GM12878 (cell line): ENCODE measurements at regions not wholly inside any gene's neighbourhood (a gene's known extent, or its start where the extent isn't known, plus 50 kb on each side); places are given as distances from the start of the nearest gene placed in this dataset.

ENCODE experiments used
- NRF1 ChIP-seq: conservative IDR thresholded peaks from 2 replicates; pipeline ENCODE4 v1.6.1; 2011; ENCODE audit warnings: mild to moderate bottlenecking, low read depth, low read length, improper control_type of control experiment
- RAD21 ChIP-seq: IDR thresholded peaks from 2 replicates; pipeline ENCODE4 v1.6.1; 2011; ENCODE audit warnings: mild to moderate bottlenecking, low read depth, low read length, moderate library complexity; ENCODE audit not compliant: insufficient read depth
- SRF ChIP-seq, 2 experiments: IDR thresholded peaks; 2 replicates each; pipeline ENCODE4 v1.6.1; 2011; ENCODE audit warnings: low read depth in 2 of 2, low read length in 2 of 2, mild to moderate bottlenecking in 1 of 2, moderate library complexity in 1 of 2

- no peak for TF ChIP-seq SRF (IDR thresholded peaks at IDR 0.05; ENCODE audit: low read depth in 2 of 2, low read length in 2 of 2)
- TF ChIP-seq RAD21 = no peak
- no peak for TF ChIP-seq NRF1
Measured at GRCh38 chr1:229862017-229862774, 204.8 kb upstream of the GALNT2 start.
